ENCODE measurements at regions not wholly inside any gene's neighbourhood (a gene's known extent, or its start where the extent isn't known, plus 50 kb on each side); places are given as distances from the start of the nearest gene placed in this dataset.
"Not testable (repeated sequence)": the region's sequence is repeated elsewhere in the genome, so short reads cannot be mapped to it uniquely, and the experiment has no call there.

GRCh38 chr17:54191261-54191660 lies 368.5 kb downstream of the KIF2B start:
- no peaks in the 10 kb centered on the region for H3K36me3 ChIP-seq (replicated peaks; ENCODE audit: control insufficient read depth, insufficient read depth, low read length)

GRCh38 chr17:54194268-54194667 lies 371.5 kb downstream of the KIF2B start:
- no peak overlapping the region for H3K4me3 ChIP-seq (ENCODE audit: insufficient read depth, low read depth, low read length)
- no peaks in the 10 kb centered on the region for H3K27me3 ChIP-seq (ENCODE audit: control insufficient read depth, insufficient read depth, low read length)
- no peak for DNase-seq
- no peaks in the 10 kb centered on the region for H3K36me3 ChIP-seq (replicated peaks; ENCODE audit: control insufficient read depth, insufficient read depth, low read length)

More at GRCh38 chr17:54191261-54191660, 368.5 kb downstream of the KIF2B start:
- H3K4me3 ChIP-seq (ENCODE audit: insufficient read depth, low read depth, low read length), result no peak overlapping the region
- DNase-seq, result no peak
- H3K27me3 ChIP-seq (ENCODE audit: control insufficient read depth, insufficient read depth, low read length), result no peaks in the 10 kb centered on the region

- H3K27me3 ChIP-seq (ENCODE audit: control insufficient read depth, insufficient read depth, low read length), result no peaks in the 10 kb centered on the region
- H3K36me3 ChIP-seq (replicated peaks; ENCODE audit: control insufficient read depth, insufficient read depth, low read length), result no peaks in the 10 kb centered on the region
- DNase-seq, result no peak
- H3K4me3 ChIP-seq (ENCODE audit: insufficient read depth, low read depth, low read length), result no peak overlapping the region
These were observed 374.0 kb downstream of the KIF2B start for GRCh38 chr17:54196751-54197150.

GRCh38 chr17:54201380-54201779 lies 378.7 kb downstream of the KIF2B start:
- not testable (repeated sequence) for DNase-seq; H3K4me3 ChIP-seq (ENCODE audit: insufficient read depth, low read depth, low read length); H3K27me3 ChIP-seq (ENCODE audit: control insufficient read depth, insufficient read depth, low read length); H3K36me3 ChIP-seq (replicated peaks; ENCODE audit: control insufficient read depth, insufficient read depth, low read length)

- Histone ChIP-seq H3K27me3 (ENCODE audit: control insufficient read depth, insufficient read depth, low read length) (no peaks in the 10 kb centered on the region), H3K4me3 (ENCODE audit: insufficient read depth, low read depth, low read length) (no peak overlapping the region), H3K36me3 (replicated peaks; ENCODE audit: control insufficient read depth, insufficient read depth, low read length) (no peaks in the 10 kb centered on the region)
- DNase-seq, result no peak
These were observed 398.1 kb downstream of the KIF2B start for GRCh38 chr17:54220829-54221228.

GRCh38 chr17:54221499-54221898 lies 398.8 kb downstream of the KIF2B start:
- no peaks in the 10 kb centered on the region for H3K36me3 ChIP-seq (replicated peaks; ENCODE audit: control insufficient read depth, insufficient read depth, low read length)
- no peak for DNase-seq
- no peaks in the 10 kb centered on the region for H3K27me3 ChIP-seq (ENCODE audit: control insufficient read depth, insufficient read depth, low read length)
- no peak overlapping the region for H3K4me3 ChIP-seq (ENCODE audit: insufficient read depth, low read depth, low read length)

GRCh38 chr17:54235571-54235970 lies 412.8 kb downstream of the KIF2B start:
- H3K27me3 ChIP-seq (ENCODE audit: control insufficient read depth, insufficient read depth, low read length), result no peaks in the 10 kb centered on the region
- no peak for DNase-seq

GRCh38 chr17:54237911-54238515 lies 415.3 kb downstream of the KIF2B start:
- no peaks in the 10 kb centered on the region for H3K36me3 ChIP-seq (replicated peaks; ENCODE audit: control insufficient read depth, insufficient read depth, low read length)
- no peaks in the 10 kb centered on the region for H3K27me3 ChIP-seq (ENCODE audit: control insufficient read depth, insufficient read depth, low read length)
- H3K4me3 ChIP-seq (ENCODE audit: insufficient read depth, low read depth, low read length), result no peak overlapping the region
- no peak for DNase-seq

More at GRCh38 chr17:54235571-54235970, 412.8 kb downstream of the KIF2B start:
- Histone ChIP-seq H3K4me3 (ENCODE audit: insufficient read depth, low read depth, low read length) (no peak overlapping the region), H3K36me3 (replicated peaks; ENCODE audit: control insufficient read depth, insufficient read depth, low read length) (no peaks in the 10 kb centered on the region)

- H3K36me3 ChIP-seq (replicated peaks; ENCODE audit: control insufficient read depth, insufficient read depth, low read length), result no peaks in the 10 kb centered on the region
- no peak overlapping the region for H3K4me3 ChIP-seq (ENCODE audit: insufficient read depth, low read depth, low read length)
- H3K27me3 ChIP-seq (ENCODE audit: control insufficient read depth, insufficient read depth, low read length), result no peaks in the 10 kb centered on the region
- no peak for DNase-seq
These were observed 416.6 kb downstream of the KIF2B start for GRCh38 chr17:54239291-54239690.

- no peak overlapping the region for H3K4me3 ChIP-seq (ENCODE audit: insufficient read depth, low read depth, low read length)
- H3K27me3 ChIP-seq (ENCODE audit: control insufficient read depth, insufficient read depth, low read length), result no peaks in the 10 kb centered on the region
- no peak for DNase-seq
These were observed 433.0 kb downstream of the KIF2B start for GRCh38 chr17:54255696-54256095.

GRCh38 chr17:54256401-54256929 lies 433.7 kb downstream of the KIF2B start:
- Histone ChIP-seq H3K36me3 (replicated peaks; ENCODE audit: control insufficient read depth, insufficient read depth, low read length) (no peaks in the 10 kb centered on the region), H3K27me3 (ENCODE audit: control insufficient read depth, insufficient read depth, low read length) (no peaks in the 10 kb centered on the region), H3K4me3 (ENCODE audit: insufficient read depth, low read depth, low read length) (no peak overlapping the region)
- peak; percentile 10 for DNase-seq

More at GRCh38 chr17:54255696-54256095, 433.0 kb downstream of the KIF2B start:
- no peaks in the 10 kb centered on the region for H3K36me3 ChIP-seq (replicated peaks; ENCODE audit: control insufficient read depth, insufficient read depth, low read length)

- DNase-seq, result no peak
- Histone ChIP-seq H3K4me3 (ENCODE audit: insufficient read depth, low read depth, low read length) (no peak overlapping the region), H3K27me3 (ENCODE audit: control insufficient read depth, insufficient read depth, low read length) (no peaks in the 10 kb centered on the region), H3K36me3 (replicated peaks; ENCODE audit: control insufficient read depth, insufficient read depth, low read length) (no peaks in the 10 kb centered on the region)
These were observed 434.7 kb downstream of the KIF2B start for GRCh38 chr17:54257440-54257839.

- Histone ChIP-seq H3K4me3 (ENCODE audit: insufficient read depth, low read depth, low read length) (no peak overlapping the region), H3K27me3 (ENCODE audit: control insufficient read depth, insufficient read depth, low read length) (no peaks in the 10 kb centered on the region), H3K36me3 (replicated peaks; ENCODE audit: control insufficient read depth, insufficient read depth, low read length) (no peaks in the 10 kb centered on the region)
- DNase-seq, result no peak
These were observed 436.7 kb downstream of the KIF2B start for GRCh38 chr17:54259476-54259875.

GRCh38 chr17:54261465-54261864 lies 438.7 kb downstream of the KIF2B start:
- no peaks in the 10 kb centered on the region for H3K36me3 ChIP-seq (replicated peaks; ENCODE audit: control insufficient read depth, insufficient read depth, low read length)
- H3K27me3 ChIP-seq (ENCODE audit: control insufficient read depth, insufficient read depth, low read length), result no peaks in the 10 kb centered on the region
- DNase-seq, result no peak
- no peak overlapping the region for H3K4me3 ChIP-seq (ENCODE audit: insufficient read depth, low read depth, low read length)

- Histone ChIP-seq H3K27me3 (ENCODE audit: control insufficient read depth, insufficient read depth, low read length) (no peaks in the 10 kb centered on the region), H3K36me3 (replicated peaks; ENCODE audit: control insufficient read depth, insufficient read depth, low read length) (no peaks in the 10 kb centered on the region), H3K4me3 (ENCODE audit: insufficient read depth, low read depth, low read length) (no peak overlapping the region)
- no peak for DNase-seq
These were observed 447.2 kb downstream of the KIF2B start for GRCh38 chr17:54269881-54270280.

GRCh38 chr17:54270499-54270898 lies 447.8 kb downstream of the KIF2B start:
- no peaks in the 10 kb centered on the region for H3K36me3 ChIP-seq (replicated peaks; ENCODE audit: control insufficient read depth, insufficient read depth, low read length)
- H3K27me3 ChIP-seq (ENCODE audit: control insufficient read depth, insufficient read depth, low read length), result no peaks in the 10 kb centered on the region
- no peak overlapping the region for H3K4me3 ChIP-seq (ENCODE audit: insufficient read depth, low read depth, low read length)
- DNase-seq, result no peak

All from H7 (cell line).